H1 (cell line): ENCODE measurements at regions not wholly inside any gene's neighbourhood (a gene's known extent, or its start where the extent isn't known, plus 50 kb on each side); places are given as distances from the start of the nearest gene placed in this dataset.

Experiments used
- CTCF ChIA-PET: fragments of 300-600 bp; sonication (Branson Sonifier 250); formaldehyde crosslinking; loops from one replicate; lab custom pipeline; 2021; ENCODE audit not compliant: partially characterized antibody; lab: Charles Lee
- POLR2A ChIA-PET: fragments of 300-600 bp; sonication (Branson Sonifier 250); formaldehyde crosslinking; loops from one replicate; lab custom pipeline; 2021; ENCODE audit warnings: inconsistent platforms; ENCODE audit not compliant: partially characterized antibody; lab: Charles Lee
- DNase-seq, 2 experiments: peaks; one replicate each; pipeline versions ENCODE4 v3.0.0 to v3.0.0-alpha.2; 2010 to 2022; ENCODE audit warnings: low spot score in 2 of 2, low read depth in 1 of 2, mixed read lengths in 1 of 2
- FAIRE-seq: peaks from 2 replicates; lab custom pipeline; 2011; peaks lifted over from hg19 to GRCh38; lab: Jason Lieb, UNC
- H2AFZ ChIP-seq: 2 replicates; pipeline ENCODE4 v1.8.1; 2012; ENCODE audit warnings: low read length, inconsistent platforms
- H2AK5ac ChIP-seq: 2 replicates; pipeline ENCODE4 v1.6.1; 2013; ENCODE audit warnings: low read depth, low read length
- H2BK120ac ChIP-seq: replicated peaks from 2 replicates; pipeline ENCODE3; 2013; ENCODE audit warnings: low read depth, low read length, inconsistent platforms
- H2BK12ac ChIP-seq: 2 replicates; pipeline ENCODE4 v1.6.1; 2013; ENCODE audit warnings: low read depth, low read length
- H2BK15ac ChIP-seq: 2 replicates; pipeline ENCODE4 v1.6.1; 2013; ENCODE audit warnings: low read length
- H2BK20ac ChIP-seq: 2 replicates; pipeline ENCODE4 v1.6.1; 2013; ENCODE audit warnings: low read length
- H2BK5ac ChIP-seq: 2 replicates; pipeline ENCODE4 v1.6.1; 2013; ENCODE audit warnings: low read depth, low read length
- H3K14ac ChIP-seq: 2 replicates; pipeline ENCODE4 v1.6.1; 2013; ENCODE audit warnings: inconsistent platforms; ENCODE audit not compliant: insufficient read length
- H3K18ac ChIP-seq: 2 replicates; pipeline ENCODE4 v1.6.1; 2013; ENCODE audit warnings: low read length; ENCODE audit errors: extremely low read depth
- H3K23ac ChIP-seq: 2 replicates; pipeline ENCODE4 v1.6.1; 2013; ENCODE audit warnings: inconsistent platforms; ENCODE audit not compliant: insufficient read length
- H3K23me2 ChIP-seq: 2 replicates; pipeline ENCODE4 v1.6.1; 2013; ENCODE audit warnings: low read depth, low read length
- H3K27ac ChIP-seq: 2 replicates; pipeline ENCODE4 v1.6.1; 2011; ENCODE audit warnings: low read depth, low read length, inconsistent platforms
- H3K27me3 ChIP-seq, 4 experiments: replicated peaks in 1 of 4; 1 replicate in 1 of 4; 2 replicates in 3 of 4; pipeline versions ENCODE4 v1.6.1 to v1.8.1; 2011 to 2013; ENCODE audit warnings: low read length in 3 of 4, mild to moderate bottlenecking in 3 of 4, inconsistent platforms in 2 of 4, mixed read lengths in 2 of 4, moderate library complexity in 1 of 4; ENCODE audit not compliant: control insufficient read depth in 3 of 4, insufficient read depth in 3 of 4; ENCODE audit errors: extremely low read depth in 1 of 4
- H3K36me3 ChIP-seq, 4 experiments: 2 replicates each; pipeline versions ENCODE4 v1.6.1 to v1.8.1; 2011 to 2013; ENCODE audit warnings: mild to moderate bottlenecking in 4 of 4, low read length in 3 of 4, moderate library complexity in 2 of 4, control low read depth in 1 of 4, inconsistent platforms in 1 of 4; ENCODE audit not compliant: insufficient read depth in 4 of 4, control insufficient read depth in 2 of 4
- H3K4ac ChIP-seq: replicated peaks from 2 replicates; pipeline ENCODE3; 2013; ENCODE audit warnings: low read length, low read depth, mixed read lengths, inconsistent platforms; ENCODE audit not compliant: insufficient read length
- H3K4me1 ChIP-seq, 4 experiments: replicated peaks in 1 of 4; 1 replicate in 1 of 4; 2 replicates in 3 of 4; pipeline versions ENCODE4 v1.6.1 to v1.8.1; 2011 to 2013; ENCODE audit warnings: low read length in 3 of 4, inconsistent platforms in 2 of 4, mixed read lengths in 1 of 4; ENCODE audit not compliant: insufficient read depth in 4 of 4, control insufficient read depth in 3 of 4
- H3K4me2 ChIP-seq, 2 experiments: 2 replicates each; pipeline versions ENCODE4 v1.6.1 to v1.8.1; 2011 to 2013; ENCODE audit warnings: low read depth in 2 of 2, low read length in 2 of 2, control low read depth in 1 of 2, inconsistent platforms in 1 of 2, mild to moderate bottlenecking in 1 of 2; ENCODE audit not compliant: insufficient read depth in 1 of 2
- H3K4me3 ChIP-seq, 4 experiments: fragments of 200-600, 300-600 bp in 1 of 4; sonication (generic), shearing (Covaris generic), sonication (Bioruptor Twin) in 1 of 4; 2 replicates each; pipeline versions ENCODE4 v1.5.1 to v1.8.1; 2011 to 2016; ENCODE audit warnings: low read length in 4 of 4, low read depth in 3 of 4, control low read depth in 2 of 4, inconsistent platforms in 2 of 4, mild to moderate bottlenecking in 2 of 4, mixed read lengths in 1 of 4, moderate library complexity in 1 of 4; ENCODE audit not compliant: insufficient read depth in 2 of 4; ENCODE audit errors: extremely low read depth in 1 of 4
- H3K56ac ChIP-seq: replicated peaks from 2 replicates; pipeline ENCODE3; 2013; ENCODE audit warnings: low read depth, mild to moderate bottlenecking, mixed read lengths, low read length, inconsistent platforms; ENCODE audit not compliant: insufficient read length
- H3K79me1 ChIP-seq: 2 replicates; pipeline ENCODE4 v1.6.1; 2013; ENCODE audit warnings: low read depth, low read length, control low read depth
- H3K79me2 ChIP-seq, 2 experiments: 2 replicates each; pipeline versions ENCODE4 v1.6.1 to v1.8.1; 2012 to 2013; ENCODE audit warnings: low read length in 2 of 2, mild to moderate bottlenecking in 2 of 2, inconsistent platforms in 1 of 2; ENCODE audit not compliant: insufficient read depth in 2 of 2, control insufficient read depth in 1 of 2
- H3K9ac ChIP-seq, 4 experiments: replicated peaks in 1 of 4; 1 replicate in 1 of 4; 2 replicates in 3 of 4; pipeline versions ENCODE4 v1.6.1 to v1.8.1; 2011 to 2013; ENCODE audit warnings: low read depth in 3 of 4, low read length in 3 of 4, control low read depth in 2 of 4, mild to moderate bottlenecking in 2 of 4, moderate library complexity in 2 of 4, inconsistent platforms in 1 of 4; ENCODE audit errors: extremely low read depth in 1 of 4
- H3K9me3 ChIP-seq, 2 experiments: 2 replicates each; pipeline versions ENCODE4 v1.6.1 to v1.8.1; 2012 to 2013; ENCODE audit warnings: mild to moderate bottlenecking in 2 of 2, moderate library complexity in 2 of 2, control low read depth in 1 of 2, inconsistent platforms in 1 of 2, low read depth in 1 of 2, low read length in 1 of 2, mixed read lengths in 1 of 2; ENCODE audit not compliant: insufficient read depth in 2 of 2
- H4K20me1 ChIP-seq, 2 experiments: replicated peaks in 1 of 2; 2 replicates each; pipeline versions ENCODE3 to v1.8.1; 2011 to 2013; ENCODE audit warnings: inconsistent platforms in 2 of 2, low read length in 2 of 2, mild to moderate bottlenecking in 1 of 2; ENCODE audit not compliant: insufficient read depth in 2 of 2, control insufficient read depth in 1 of 2
- H4K5ac ChIP-seq: 2 replicates; pipeline ENCODE4 v1.6.1; 2013; ENCODE audit warnings: low read length, low read depth, mixed read lengths, inconsistent platforms; ENCODE audit not compliant: insufficient read length
- H4K8ac ChIP-seq: 2 replicates; pipeline ENCODE4 v1.8.0; 2013; ENCODE audit warnings: mild to moderate bottlenecking, moderate library complexity, low read length, inconsistent platforms; ENCODE audit not compliant: insufficient read depth; ENCODE audit errors: extremely low read depth
- H4K91ac ChIP-seq: replicated peaks from 2 replicates; pipeline ENCODE3; 2013; ENCODE audit warnings: low read length, mixed read lengths, inconsistent platforms; ENCODE audit not compliant: insufficient read length
- BCL11A ChIP-seq, 2 experiments: IDR thresholded peaks; one replicate each; pipeline ENCODE4 v1.6.1; 2011; ENCODE audit warnings: low read depth in 2 of 2, low read length in 2 of 2, mild to moderate bottlenecking in 2 of 2
- CBX5 ChIP-seq: fragments of 300-800, 300-1000 bp; sonication (generic); IDR thresholded peaks from 2 replicates; pipeline ENCODE4 v1.7.1; 2016; ENCODE audit warnings: antibody characterized with exemption, low read length, low read depth
- E2F6 ChIP-seq: IDR thresholded peaks from 2 replicates; pipeline ENCODE4 v1.6.1; 2012; ENCODE audit warnings: inconsistent platforms
- FOSL1 ChIP-seq: IDR thresholded peaks from 2 replicates; pipeline ENCODE4 v1.6.1; 2011; ENCODE audit warnings: mild to moderate bottlenecking, low read depth, low read length, moderate library complexity; ENCODE audit not compliant: insufficient read depth
- HDAC2 ChIP-seq, 2 experiments: fragments of 300-600 bp in 1 of 2; sonication (generic) in 1 of 2; IDR thresholded peaks; 2 replicates each; pipeline ENCODE4 v1.6.1; 2011 to 2012; ENCODE audit warnings: low read depth in 2 of 2, low read length in 2 of 2, mild to moderate bottlenecking in 2 of 2, moderate library complexity in 2 of 2, borderline replicate concordance in 1 of 2, inconsistent platforms in 1 of 2
- KDM1A ChIP-seq: fragments of 200-600, 300-600 bp; sonication (generic); IDR thresholded peaks from 2 replicates; pipeline ENCODE4 v1.7.1; 2016; ENCODE audit warnings: mild to moderate bottlenecking, low read length, borderline replicate concordance
- RFX5 ChIP-seq: IDR thresholded peaks from 2 replicates; pipeline ENCODE4 v1.6.1; 2011; ENCODE audit warnings: low read depth, low read length, improper control_type of control experiment, borderline replicate concordance
- SP4 ChIP-seq: IDR thresholded peaks from 2 replicates; pipeline ENCODE4 v1.6.1; 2012; ENCODE audit warnings: low read length, inconsistent platforms
- WGBS, 2 experiments: shearing (Covaris generic) in 1 of 2; methylation state at CpG; one replicate each; pipeline versions ENCODE4 v1.1.6 to v1.1.7; 2013 to 2015; ENCODE audit warnings: low lambda C conversion rate in 2 of 2, mixed read lengths in 2 of 2, inconsistent platforms in 1 of 2, low coverage in 1 of 2, missing lambda C conversion rate in 1 of 2; ENCODE audit not compliant: insufficient replicate concordance in 2 of 2, insufficient coverage in 1 of 2, insufficient read length in 1 of 2; ENCODE audit errors: extremely low coverage in 1 of 2, missing lambda C conversion rate in 1 of 2; 5-methylcytosine and 5-hydroxymethylcytosine counted together

DNA sequence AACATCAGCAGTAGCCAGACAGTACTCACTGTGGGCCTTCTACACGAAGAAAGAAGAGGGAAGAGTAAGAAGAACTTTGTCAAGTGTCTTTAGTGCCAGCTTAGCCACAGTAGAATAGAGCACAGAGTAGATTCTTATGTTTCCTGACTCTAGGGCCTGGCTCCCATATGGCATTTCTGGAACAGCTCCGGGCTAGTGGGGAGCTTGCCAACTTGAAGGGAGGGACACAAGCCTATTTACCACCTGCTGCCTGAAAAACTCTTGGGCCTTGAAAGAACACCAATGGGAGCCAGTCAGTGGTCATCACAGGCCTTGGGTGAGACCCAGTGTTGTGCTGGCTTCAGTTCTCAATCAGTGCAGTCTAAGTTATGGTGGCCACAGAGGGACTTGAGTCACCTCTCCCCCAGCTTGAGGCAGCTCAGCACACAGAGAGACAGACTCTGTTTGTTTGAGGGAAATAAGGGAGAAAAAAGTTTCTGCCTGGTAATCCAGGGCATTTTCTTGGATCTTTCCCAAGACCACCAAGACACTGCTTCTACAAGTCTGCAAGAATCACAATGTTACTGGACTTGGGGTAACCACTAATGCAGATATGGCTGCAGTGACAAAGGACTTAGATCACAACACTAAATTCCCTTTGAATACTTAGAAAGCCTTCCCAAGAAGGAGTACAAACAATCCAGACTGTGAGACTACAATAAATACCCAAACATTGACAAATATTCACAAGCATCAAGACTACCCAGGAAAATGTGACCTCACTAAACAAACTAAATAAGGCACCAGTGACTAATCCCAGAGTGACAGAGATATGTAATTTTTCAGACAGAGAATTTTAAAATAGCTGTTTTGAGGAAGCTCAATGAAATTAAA lies 261.0 kb upstream of the NDST3 start:
- FAIRE-seq (no peak), DNase-seq (no peak)
- H2BK120ac ChIP-seq = no peak overlapping the region
- no peak overlapping the region for H3K18ac ChIP-seq
- H3K23me2 ChIP-seq = no peaks in the 10 kb centered on the region
- H3K4me3 ChIP-seq = no peak overlapping the region
- no peak overlapping the region for H3K14ac ChIP-seq
- ChIA-PET CTCF (interaction anchor here (0.6 to 1.7 kb wide), 12 partner anchors 7 to 659 kb away, joined by 3 to 11 read pairs (median 4); no protein-coding TSS in a partner anchor), POLR2A (no interaction called here)
- no peaks in the 10 kb centered on the region for H3K27me3 ChIP-seq
- H2AFZ ChIP-seq = no peak overlapping the region
- no peaks in the 10 kb centered on the region for H3K36me3 ChIP-seq
- no peak overlapping the region for H3K27ac ChIP-seq
- no peaks in the 10 kb centered on the region for H3K79me2 ChIP-seq
- H3K9ac ChIP-seq = no peak overlapping the region; a peak in 1 of 7 replicates
- no peak overlapping the region for H2AK5ac ChIP-seq
- H4K91ac ChIP-seq = no peak overlapping the region
- H3K4me1 ChIP-seq = no peaks in the 10 kb centered on the region; a peak in 1 of 7 replicates
- H3K79me1 ChIP-seq = no peaks in the 10 kb centered on the region
- no peaks in the 10 kb centered on the region for H4K20me1 ChIP-seq
- no peak overlapping the region for H3K4me2 ChIP-seq
- H3K56ac ChIP-seq = no peak overlapping the region
- no peak overlapping the region for H2BK12ac ChIP-seq
- no peak overlapping the region for H4K5ac ChIP-seq
- no peak overlapping the region for H2BK20ac ChIP-seq
- no peak overlapping the region for H3K4ac ChIP-seq
- H4K8ac ChIP-seq = no peak overlapping the region
- H3K9me3 ChIP-seq = no peaks in the 10 kb centered on the region
- 84% methylated on average over 2 of the region's 2 CpGs; no CpG with 5 or more reads in 1 of the 2 experiments for WGBS, 2 experiments
- H3K23ac ChIP-seq = no peak overlapping the region
- no peak overlapping the region for H2BK5ac ChIP-seq
- H2BK15ac ChIP-seq = no peak overlapping the region
- no peak for TF ChIP-seq HDAC2 (IDR thresholded peaks at IDR 0.05; ENCODE audit: borderline replicate concordance in 1 of 2, low read depth in 2 of 2, low read length in 2 of 2)
- no peak for TF ChIP-seq E2F6
- no peak for TF ChIP-seq CBX5
- TF ChIP-seq FOSL1 = no peak
- no peak for TF ChIP-seq RFX5
- TF ChIP-seq BCL11A (IDR thresholded peaks at IDR 0.05; ENCODE audit: low read depth in 2 of 2, low read length in 2 of 2) = no peak
- TF ChIP-seq KDM1A = no peak
- TF ChIP-seq SP4 = no peak
